GM19240 (cell line): ENCODE measurements at regions not wholly inside any gene's neighbourhood (a gene's known extent, or its start where the extent isn't known, plus 50 kb on each side); places are given as distances from the start of the nearest gene placed in this dataset.
A peak's percentile ranks its signal among the peaks of the same experiment; 100 is the strongest.

ENCODE experiments used
- DNase-seq: peaks from one replicate; pipeline ENCODE4 v3.0.0; 2011; ENCODE audit warnings: low spot score; ENCODE audit not compliant: insufficient read length

DNA sequence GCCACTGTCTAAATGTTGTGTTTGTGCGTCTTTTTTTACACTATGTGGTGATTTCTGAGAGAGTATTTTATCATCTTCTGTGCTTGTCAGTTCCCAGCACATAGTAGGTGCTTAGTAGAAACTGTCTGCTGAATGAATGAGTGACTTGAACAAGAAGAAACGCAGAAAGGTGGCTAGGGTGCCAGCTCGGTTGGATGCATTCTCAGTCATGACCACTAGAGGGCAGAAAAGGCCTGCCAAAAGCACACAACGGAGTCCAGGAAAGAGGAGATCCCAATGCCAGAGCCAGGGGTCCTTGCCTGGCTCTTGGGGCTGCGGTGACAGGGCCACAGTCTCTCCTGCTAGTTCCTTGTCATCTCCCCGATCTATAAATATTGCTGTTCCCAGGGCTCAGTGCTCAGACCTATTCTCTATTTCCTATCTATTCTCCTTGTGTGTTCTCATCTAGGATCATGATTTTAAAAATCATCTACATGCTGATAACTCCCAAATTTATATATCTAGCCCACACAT lies 57.3 kb upstream of the CCL1 start:
- DNase-seq = peak; percentile 76

DNA sequence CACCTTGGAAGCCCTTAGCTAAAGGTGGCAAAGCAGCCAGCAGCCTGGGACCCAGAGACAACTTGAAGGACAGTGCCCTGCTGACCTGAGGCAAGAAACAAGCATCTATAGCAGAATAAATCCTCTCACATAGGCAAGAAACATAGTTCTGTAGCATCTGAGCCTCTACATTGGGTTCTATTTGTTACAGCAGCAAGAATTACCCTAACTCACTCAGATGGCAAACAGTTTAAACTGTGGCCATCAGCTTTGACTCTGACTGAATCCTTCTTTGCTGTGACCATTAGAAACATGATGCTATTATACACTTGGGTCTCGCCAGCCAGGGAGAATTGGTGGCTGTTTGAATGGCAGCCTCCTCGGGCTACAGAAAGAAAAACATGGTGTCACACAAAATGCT lies 53.1 kb upstream of the CCL1 start:
- no peak for DNase-seq

DNA sequence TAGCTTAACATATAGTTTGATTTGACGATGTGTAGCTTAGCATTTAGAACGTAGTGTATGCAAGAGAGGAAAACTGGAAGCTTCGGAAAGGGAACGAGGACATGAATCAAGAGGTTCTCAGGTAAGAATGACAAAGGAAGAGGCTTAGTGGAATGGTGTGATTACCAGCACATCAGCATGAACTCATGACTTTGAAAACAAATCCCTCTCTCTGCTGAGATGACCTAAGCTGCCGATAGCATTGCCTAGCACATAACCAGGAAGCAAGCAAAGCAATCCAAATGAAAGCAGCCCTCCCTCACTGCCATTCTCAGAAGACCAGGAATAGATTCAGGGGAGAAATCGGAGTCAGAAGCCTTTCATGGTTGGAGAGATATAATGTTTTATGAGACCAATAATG lies 51.3 kb upstream of the CCL1 start:
- DNase-seq = no peak

DNA sequence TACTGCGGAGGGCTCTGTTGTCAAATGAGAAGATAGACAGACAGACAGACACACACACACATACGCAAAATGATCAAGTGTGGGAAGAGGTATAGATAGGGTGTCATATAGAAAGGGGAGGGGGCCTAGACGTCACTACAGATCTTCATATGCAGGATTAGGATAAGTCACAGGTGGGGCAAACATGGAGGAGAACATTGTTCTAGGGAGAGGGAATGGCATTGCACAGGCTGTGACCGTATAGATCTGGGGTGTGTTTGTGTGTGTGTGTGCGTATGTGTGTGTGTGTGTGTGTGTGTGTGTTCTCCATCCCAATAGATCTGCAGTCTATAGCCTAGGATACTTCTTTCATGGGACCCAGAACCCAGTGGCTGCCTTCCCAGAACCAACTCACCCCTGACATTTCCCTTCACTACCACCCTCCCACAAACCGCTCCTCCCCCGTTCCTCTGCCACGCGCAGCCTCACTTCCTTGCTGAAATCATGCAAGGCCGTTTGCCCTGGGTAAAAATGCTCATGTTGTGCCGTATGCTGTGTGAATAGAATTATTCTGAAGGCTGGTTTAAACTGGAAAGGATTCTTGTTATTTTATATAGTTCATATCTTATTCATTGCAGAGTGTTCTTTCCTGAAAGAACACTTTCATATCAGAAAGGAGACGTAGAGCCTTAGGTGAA lies 50.5 kb upstream of the CCL1 start:
- DNase-seq = no peak

DNA sequence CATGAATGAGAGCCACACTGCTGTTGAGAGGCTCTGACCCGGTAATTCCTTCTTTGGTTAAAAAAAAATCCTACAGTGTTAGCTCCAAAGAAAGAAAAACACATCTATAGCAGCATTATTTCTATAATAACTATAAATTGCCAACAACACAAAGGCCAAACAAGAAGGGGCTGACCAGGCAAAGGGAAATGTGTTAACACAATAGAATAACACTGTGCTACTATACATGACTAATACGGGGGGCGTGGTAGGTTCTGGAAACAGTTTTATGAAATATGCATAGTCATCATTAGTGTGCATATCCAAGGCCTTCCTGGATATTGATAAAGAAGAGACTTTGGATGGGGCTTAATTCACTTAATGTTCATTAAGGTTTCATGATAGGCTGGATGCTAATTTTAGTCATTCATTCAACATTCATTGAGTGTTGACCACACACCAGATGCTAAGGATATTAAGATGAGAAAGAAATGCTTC lies 50.0 kb upstream of the CCL1 start:
- DNase-seq = no peak
